K562 (cell line): ENCODE measurements at regions not wholly inside any gene's neighbourhood (a gene's known extent, or its start where the extent isn't known, plus 50 kb on each side); places are given as distances from the start of the nearest gene placed in this dataset.

Experiments
- ATAC-seq: fragments of 200-7000 bp; cut with Tn5 transposase; 3 replicates; pipeline ENCODE4 v1.9.1; 2020; ENCODE audit warnings: moderate library complexity
- BruUV-seq: library from RNA; stranded (reverse); fragments of 400-500 nt; replicated peaks from 2 replicates; lab custom pipeline; 2021; lab: Mats Ljungman, UMichigan
- CTCF ChIA-PET: fragments of 300-600 bp; formaldehyde crosslinking; extraction: SDS; loops from one replicate; lab custom pipeline; 2021; ENCODE audit warnings: low intra/inter-chr PET ratio; lab: Yijun Ruan, JAX
- POLR2A ChIA-PET: fragments of 300-600, 350-650 bp; sonication (Branson Sonifier 250); formaldehyde crosslinking; extraction: SDS; loops from one replicate; lab custom pipeline; 2021; ENCODE audit warnings: antibody characterized with exemption, inconsistent platforms; lab: Yijun Ruan, JAX
- DNase-seq, 4 experiments: peaks; one replicate each; pipeline versions ENCODE4 v3.0.0 to v3.0.0-alpha.2; 2011 to 2018; ENCODE audit warnings: low spot score in 3 of 4, mixed read lengths in 3 of 4; ENCODE audit errors: extremely low read depth in 1 of 4
- FAIRE-seq: peaks from 2 replicates; lab custom pipeline; 2011; peaks lifted over from hg19 to GRCh38; lab: Jason Lieb, UNC
- H2AFZ ChIP-seq: 2 replicates; pipeline ENCODE4 v1.6.0; 2011; ENCODE audit warnings: low read depth, low read length, control low read depth, inconsistent platforms
- H3K27ac ChIP-seq: fragments of 200-600 bp; 3 replicates; pipeline ENCODE4 v1.8.0; 2011; ENCODE audit warnings: low read depth, mild to moderate bottlenecking, control low read depth, inconsistent platforms, low read length, moderate library complexity, mixed read lengths; ENCODE audit errors: extremely low read depth
- H3K27me3 ChIP-seq, 2 experiments: fragments of 300-600 bp in 1 of 2; 2 replicates in 1 of 2; 3 replicates in 1 of 2; pipeline versions ENCODE4 v1.6.0 to v1.8.0; 2011; ENCODE audit warnings: inconsistent platforms in 2 of 2, low read length in 2 of 2, mild to moderate bottlenecking in 1 of 2, mixed read lengths in 1 of 2, moderate library complexity in 1 of 2; ENCODE audit not compliant: control insufficient read depth in 2 of 2, insufficient read depth in 2 of 2
- H3K36me3 ChIP-seq: fragments of 300-600 bp; 3 replicates; pipeline ENCODE4 v1.8.0; 2011; ENCODE audit warnings: mild to moderate bottlenecking, low read length, inconsistent platforms; ENCODE audit not compliant: control insufficient read depth, insufficient read depth
- H3K4me1 ChIP-seq, 2 experiments: fragments of 200-600 bp in 1 of 2; replicated peaks in 1 of 2; 2 replicates in 1 of 2; 3 replicates in 1 of 2; pipeline versions ENCODE4 v1.5.1 to v1.8.0; 2011; ENCODE audit warnings: inconsistent platforms in 2 of 2, low read length in 2 of 2, mild to moderate bottlenecking in 1 of 2, mixed read lengths in 1 of 2, moderate library complexity in 1 of 2; ENCODE audit not compliant: control insufficient read depth in 2 of 2, insufficient read depth in 2 of 2
- H3K4me2 ChIP-seq: 2 replicates; pipeline ENCODE4 v1.6.1; 2011; ENCODE audit warnings: low read length, control low read depth, inconsistent platforms, mixed read lengths; ENCODE audit not compliant: insufficient read depth
- H3K4me3 ChIP-seq: fragments of 200-600 bp; sonication (generic), shearing (Covaris generic); 2 replicates; pipeline ENCODE4 v1.5.1; 2016; ENCODE audit warnings: control low read depth, inconsistent platforms
- H3K79me2 ChIP-seq: fragments of 200-600 bp; 3 replicates; pipeline ENCODE4 v1.8.0; 2011; ENCODE audit warnings: low read length, inconsistent platforms; ENCODE audit not compliant: control insufficient read depth, insufficient read depth
- H3K9ac ChIP-seq, 2 experiments: 2 replicates each; pipeline versions ENCODE4 v1.6.0 to v1.6.1; 2011; ENCODE audit warnings: low read depth in 2 of 2, low read length in 2 of 2, control low read depth in 1 of 2, inconsistent platforms in 1 of 2, mild to moderate bottlenecking in 1 of 2, mixed read lengths in 1 of 2; ENCODE audit not compliant: insufficient read depth in 1 of 2
- H3K9me1 ChIP-seq: one replicate; pipeline ENCODE4 v1.6.0; 2011; ENCODE audit warnings: inconsistent platforms, mild to moderate bottlenecking, low read length, moderate library complexity; ENCODE audit not compliant: control insufficient read depth, insufficient read depth
- H3K9me3 ChIP-seq: replicated peaks from 2 replicates; pipeline ENCODE4 v1.5.1; 2011; ENCODE audit warnings: low read depth, low read length, inconsistent platforms; ENCODE audit not compliant: control insufficient read depth, insufficient read depth
- H4K20me1 ChIP-seq: replicated peaks from 2 replicates; pipeline ENCODE4 v1.6.1; 2011; ENCODE audit warnings: low read length, inconsistent platforms, mixed read lengths; ENCODE audit not compliant: control insufficient read depth, insufficient read depth
- CBFA2T2 ChIP-seq: fragments of 450-650 bp; conservative IDR thresholded peaks from 2 replicates; pipeline ENCODE4 v1.6.1; 2017; ENCODE audit warnings: mild to moderate bottlenecking
- E2F3 ChIP-seq: fragments of 250-450 bp; sonication (Bioruptor Pico); IDR thresholded peaks from 2 replicates; pipeline ENCODE4 v1.4.0; 2020; ENCODE audit warnings: mild to moderate bottlenecking
- ESRRB ChIP-seq: fragments of 250-450 bp; sonication (Bioruptor Pico); IDR thresholded peaks from 2 replicates; pipeline ENCODE4 v1.5.0; 2020; ENCODE audit warnings: mild to moderate bottlenecking, moderate library complexity, borderline replicate concordance
- KDM1A ChIP-seq, 2 experiments: fragments of 450-650 bp; IDR thresholded peaks; 2 replicates each; pipeline ENCODE4 v1.6.1; 2016; ENCODE audit warnings: mild to moderate bottlenecking in 2 of 2
- MCM5 ChIP-seq: fragments of 450-650 bp; IDR thresholded peaks from 2 replicates; pipeline ENCODE4 v1.6.1; 2016; ENCODE audit warnings: low read depth
- NFIX ChIP-seq: fragments of 250-450 bp; sonication (Bioruptor Pico); IDR thresholded peaks from 2 replicates; pipeline ENCODE4 v1.4.0; 2020; ENCODE audit warnings: low read depth, mild to moderate bottlenecking, moderate library complexity
- RBM15 ChIP-seq: fragments of 200-400 bp; formaldehyde crosslinking; IDR thresholded peaks from 2 replicates; pipeline ENCODE4 v1.6.1; 2018; ENCODE audit warnings: mild to moderate bottlenecking, low read length, moderate library complexity; ENCODE audit not compliant: insufficient read depth
- SMAD3 ChIP-seq: fragments of 450-650 bp; formaldehyde crosslinking; conservative IDR thresholded peaks from 2 replicates; pipeline ENCODE4 v1.4.0; 2020; ENCODE audit warnings: mild to moderate bottlenecking
- THRB ChIP-seq: fragments of 450-650 bp; formaldehyde crosslinking; conservative IDR thresholded peaks from 2 replicates; pipeline ENCODE4 v1.4.0; 2022; ENCODE audit warnings: mild to moderate bottlenecking, missing genetic modification characterization
- ZNF318 ChIP-seq, 2 experiments: fragments of 450-650 bp; IDR thresholded peaks; 2 replicates each; pipeline ENCODE4 v1.6.1; 2016; ENCODE audit warnings: mild to moderate bottlenecking in 2 of 2, borderline replicate concordance in 1 of 2, low read depth in 1 of 2, moderate library complexity in 1 of 2
- ZNF695 ChIP-seq: fragments of 450-650 bp; formaldehyde crosslinking; IDR thresholded peaks from 2 replicates; pipeline ENCODE4 v1.4.0; 2020; ENCODE audit warnings: mild to moderate bottlenecking, moderate library complexity
- ZNF699 ChIP-seq: fragments of 250-450 bp; sonication (Bioruptor Pico); IDR thresholded peaks from 2 replicates; pipeline ENCODE4 v1.8.0; 2021; ENCODE audit warnings: mild to moderate bottlenecking, moderate library complexity; ENCODE audit not compliant: insufficient replicate concordance
- ZNF778 ChIP-seq: fragments of 450-650 bp; formaldehyde crosslinking; IDR thresholded peaks from 2 replicates; pipeline ENCODE4 v1.4.0; 2020; ENCODE audit warnings: mild to moderate bottlenecking, moderate library complexity
- WGBS: fragments of 100-300 bp; shearing (Covaris generic); methylation state at CpG from one replicate; pipeline ENCODE4 v1.1.6; 2016; ENCODE audit warnings: low coverage, mixed read lengths; ENCODE audit not compliant: insufficient coverage; ENCODE audit errors: missing lambda C conversion rate; 5-methylcytosine and 5-hydroxymethylcytosine counted together
- in situ Hi-C: fragments of 300-500 bp; cut with MboI; formaldehyde crosslinking; loops from 4 replicates; pipeline ENCODE4 v1.15.0; 2018; ENCODE audit warnings: inconsistent platforms, mixed read lengths
- intact Hi-C: fragments of 100-400 bp; cut with micrococcal nuclease; formaldehyde crosslinking; loops from 2 replicates; pipeline ENCODE4 v1.14.2; 2022

GRCh38 chr14:82224610-82225009 is 691.0 kb upstream of the SEL1L start:
- CTCF ChIA-PET: no interaction called here
- H3K27ac ChIP-seq: no peak overlapping the region
- WGBS: 0% methylated on average over 3 of the region's 3 CpGs
- no peak overlapping the region for H3K9ac ChIP-seq
- BruUV-seq: no TSS peak
- ATAC-seq (no peak), FAIRE-seq (no peak), DNase-seq (no peak)
- no peak overlapping the region for H2AFZ ChIP-seq
- no peaks in the 10 kb centered on the region for H4K20me1 ChIP-seq
- H3K4me1 ChIP-seq: no peaks in the 10 kb centered on the region
- H3K9me1 ChIP-seq: no peaks in the 10 kb centered on the region
- POLR2A ChIA-PET: no interaction called here
- H3K4me3 ChIP-seq: no peak overlapping the region
- no peak overlapping the region for H3K4me2 ChIP-seq
- in situ Hi-C loops: no loop called here
- no peaks in the 10 kb centered on the region for H3K79me2 ChIP-seq
- intact Hi-C loops: no loop called here
- H3K36me3 ChIP-seq: no peaks in the 10 kb centered on the region
- no peaks in the 10 kb centered on the region for H3K9me3 ChIP-seq
- H3K27me3 ChIP-seq: no peaks in the 10 kb centered on the region
- TF ChIP-seq ZNF699 (CRISPR knock-in tag) (no peak), CBFA2T2 (no peak), SMAD3 (CRISPR knock-in tag) (no peak), THRB (no peak), ZNF695 (CRISPR knock-in tag) (no peak), RBM15 (no peak), NFIX (CRISPR knock-in tag) (no peak), MCM5 (no peak), ZNF778 (CRISPR knock-in tag) (no peak), ZNF318 (IDR thresholded peaks at IDR 0.05; ENCODE audit: borderline replicate concordance in 1 of 2, low read depth in 1 of 2) (no peak), ESRRB (CRISPR knock-in tag) (no peak), KDM1A (IDR thresholded peaks at IDR 0.05) (no peak), E2F3 (CRISPR knock-in tag) (no peak)
